ENCODE measurements at regions not wholly inside any gene's neighbourhood (a gene's known extent, or its start where the extent isn't known, plus 50 kb on each side); places are given as distances from the start of the nearest gene placed in this dataset.

DNA sequence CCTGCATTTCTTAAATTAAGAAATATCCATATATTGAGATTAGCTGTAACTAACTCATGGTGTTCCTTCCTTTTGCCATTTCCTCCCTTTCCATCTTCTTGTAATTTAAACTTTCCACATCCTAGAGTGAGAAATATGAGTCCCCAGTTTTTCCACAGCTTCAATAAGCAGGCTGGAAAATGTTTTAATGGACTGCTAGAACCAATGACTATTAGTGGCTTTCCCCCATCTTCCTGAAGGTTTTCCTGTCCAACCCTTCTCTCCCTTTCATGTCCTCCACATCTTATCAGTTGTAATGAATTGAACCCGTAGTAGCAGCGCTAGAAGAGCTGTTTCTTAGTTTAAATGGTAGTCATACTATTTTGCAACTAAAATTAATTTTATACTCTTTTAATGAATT lies 145.7 kb downstream of the AHR start:
- no peak for DNase-seq
- peaks cover 3% of the 10 kb centered on the region for H3K36me3 Mint-ChIP-seq (ENCODE audit: low read depth)
- no peak overlapping the region for H3K27ac Mint-ChIP-seq
- peaks cover 6% of the 10 kb centered on the region for H3K4me1 Mint-ChIP-seq
- no peak overlapping the region for H3K4me3 Mint-ChIP-seq
- ChIA-PET POLR2A (no interaction called here), CTCF (no interaction called here)
- H3K27me3 Mint-ChIP-seq: peaks cover 8% of the 10 kb centered on the region
- peaks cover 24% of the 10 kb centered on the region for H3K9me3 Mint-ChIP-seq

DNA sequence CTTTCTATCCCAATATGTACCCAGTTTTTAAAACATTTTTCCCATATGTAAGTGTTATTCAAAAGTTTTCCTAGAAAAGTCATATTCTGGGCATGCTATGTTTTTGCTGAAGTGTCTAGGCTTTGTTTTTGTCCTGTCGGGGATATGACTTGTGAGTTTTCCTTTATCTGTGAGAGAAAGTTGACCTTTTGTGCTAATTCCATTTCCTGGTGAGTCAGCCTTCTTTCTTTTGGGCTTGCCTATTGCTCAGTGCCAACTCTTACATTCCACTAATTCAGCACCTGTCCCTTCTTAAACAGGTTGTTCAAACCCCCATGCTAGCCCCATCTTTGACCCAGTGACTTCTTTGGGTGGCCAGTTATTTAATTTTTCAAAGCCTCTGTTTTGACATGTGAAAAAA lies 146.2 kb downstream of the AHR start:
- no peak overlapping the region for H3K27ac Mint-ChIP-seq
- ChIA-PET CTCF (no interaction called here), POLR2A (no interaction called here)
- no peak overlapping the region for H3K4me3 Mint-ChIP-seq
- H3K27me3 Mint-ChIP-seq: peaks cover 8% of the 10 kb centered on the region
- no peak for DNase-seq
- peaks cover 3% of the 10 kb centered on the region for H3K36me3 Mint-ChIP-seq (ENCODE audit: low read depth)
- H3K9me3 Mint-ChIP-seq: peaks cover 24% of the 10 kb centered on the region
- peaks cover 6% of the 10 kb centered on the region for H3K4me1 Mint-ChIP-seq

GRCh38 chr7:17446340-17446739 lies 147.9 kb downstream of the AHR start:
- POLR2A ChIA-PET: no interaction called here
- H3K27me3 Mint-ChIP-seq: peaks cover 8% of the 10 kb centered on the region
- no peak overlapping the region for H3K27ac Mint-ChIP-seq
- H3K36me3 Mint-ChIP-seq (ENCODE audit: low read depth): peaks cover 3% of the 10 kb centered on the region
- CTCF ChIA-PET: no interaction called here
- no peak for DNase-seq
- H3K4me3 Mint-ChIP-seq: no peak overlapping the region
- peaks cover 1% of the 10 kb centered on the region for H3K4me1 Mint-ChIP-seq
- H3K9me3 Mint-ChIP-seq: peaks cover 17% of the 10 kb centered on the region

DNA sequence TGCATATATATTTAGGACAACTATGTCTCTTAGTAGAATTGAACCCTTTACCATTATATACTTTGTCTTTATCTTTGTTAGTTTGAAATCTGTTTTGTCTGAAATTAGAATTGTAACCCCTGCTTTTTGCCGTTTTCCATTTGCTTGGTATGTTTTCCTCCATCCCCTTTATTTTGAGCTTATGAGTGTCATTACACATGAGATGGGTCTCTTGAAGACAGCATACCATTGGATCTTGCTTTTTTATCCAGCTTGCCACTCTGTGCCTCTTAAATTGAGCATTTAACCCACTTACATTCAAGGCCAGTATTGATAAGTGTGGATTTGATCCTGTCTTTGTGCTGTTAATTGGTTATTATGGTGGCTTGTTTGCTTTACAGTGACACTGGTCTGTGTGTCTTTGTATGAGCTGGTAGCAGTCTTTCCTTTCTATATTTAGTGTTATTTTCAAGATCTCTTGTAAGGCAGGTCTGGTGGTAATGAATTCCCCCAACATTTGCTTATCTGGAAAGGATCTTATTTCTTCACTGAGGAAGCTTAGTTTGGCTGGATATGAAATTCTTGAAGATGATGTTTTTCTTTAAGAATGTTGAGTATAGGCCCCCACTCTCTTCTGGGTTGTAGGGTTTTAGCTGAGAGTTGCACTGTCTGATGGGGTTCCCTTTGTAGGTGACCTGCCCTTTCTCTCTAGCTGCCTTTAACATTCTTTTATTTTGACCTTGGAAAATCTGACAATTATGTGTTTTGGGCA lies 149.5 kb downstream of the AHR start:
- DNase-seq: no peak
- H3K9me3 Mint-ChIP-seq: peaks cover 17% of the 10 kb centered on the region
- H3K27ac Mint-ChIP-seq: no peak overlapping the region
- peaks cover 8% of the 10 kb centered on the region for H3K27me3 Mint-ChIP-seq
- H3K4me3 Mint-ChIP-seq: no peak overlapping the region
- POLR2A ChIA-PET: no interaction called here
- CTCF ChIA-PET: interaction anchor here (1.5 kb wide), 1 partner anchor 11 kb away, joined by 3 read pairs; no protein-coding TSS in a partner anchor
- peaks cover 3% of the 10 kb centered on the region for H3K36me3 Mint-ChIP-seq (ENCODE audit: low read depth)
- no peaks in the 10 kb centered on the region for H3K4me1 Mint-ChIP-seq

GRCh38 chr7:17448479-17449423 lies 150.3 kb downstream of the AHR start:
- H3K36me3 Mint-ChIP-seq (ENCODE audit: low read depth): peaks cover 3% of the 10 kb centered on the region
- POLR2A ChIA-PET: no interaction called here
- peaks cover 18% of the 10 kb centered on the region for H3K9me3 Mint-ChIP-seq
- no peak for DNase-seq
- H3K27ac Mint-ChIP-seq: no peak overlapping the region
- no peaks in the 10 kb centered on the region for H3K4me1 Mint-ChIP-seq
- CTCF ChIA-PET: interaction anchor here (1.2 to 1.5 kb wide), 2 partner anchors 12 to 74 kb away, joined by 3 read pairs; no protein-coding TSS in a partner anchor
- H3K4me3 Mint-ChIP-seq: no peak overlapping the region
- H3K27me3 Mint-ChIP-seq: peaks cover 8% of the 10 kb centered on the region

- no peaks in the 10 kb centered on the region for H3K4me1 Mint-ChIP-seq
- POLR2A ChIA-PET: no interaction called here
- no peak overlapping the region for H3K4me3 Mint-ChIP-seq
- no peak overlapping the region for H3K27ac Mint-ChIP-seq
- no peaks in the 10 kb centered on the region for H3K27me3 Mint-ChIP-seq
- CTCF ChIA-PET: no interaction called here
- no peaks in the 10 kb centered on the region for H3K36me3 Mint-ChIP-seq (ENCODE audit: low read depth)
- H3K9me3 Mint-ChIP-seq: peaks cover 21% of the 10 kb centered on the region
- DNase-seq: no peak
These were observed 158.1 kb downstream of the AHR start for GRCh38 chr7:17456541-17456940.

GRCh38 chr7:17460001-17460400 lies 161.5 kb downstream of the AHR start:
- Mint-ChIP-seq H3K27ac (no peak overlapping the region), H3K4me3 (no peak overlapping the region), H3K36me3 (ENCODE audit: low read depth) (peaks cover 3% of the 10 kb centered on the region), H3K9me3 (peaks cover 16% of the 10 kb centered on the region), H3K27me3 (no peaks in the 10 kb centered on the region), H3K4me1 (peaks cover 14% of the 10 kb centered on the region)
- CTCF ChIA-PET: interaction anchor here (1.5 kb wide), 1 partner anchor 10 kb away, joined by 3 read pairs; no protein-coding TSS in a partner anchor
- POLR2A ChIA-PET: no interaction called here
- no peak for DNase-seq

DNA sequence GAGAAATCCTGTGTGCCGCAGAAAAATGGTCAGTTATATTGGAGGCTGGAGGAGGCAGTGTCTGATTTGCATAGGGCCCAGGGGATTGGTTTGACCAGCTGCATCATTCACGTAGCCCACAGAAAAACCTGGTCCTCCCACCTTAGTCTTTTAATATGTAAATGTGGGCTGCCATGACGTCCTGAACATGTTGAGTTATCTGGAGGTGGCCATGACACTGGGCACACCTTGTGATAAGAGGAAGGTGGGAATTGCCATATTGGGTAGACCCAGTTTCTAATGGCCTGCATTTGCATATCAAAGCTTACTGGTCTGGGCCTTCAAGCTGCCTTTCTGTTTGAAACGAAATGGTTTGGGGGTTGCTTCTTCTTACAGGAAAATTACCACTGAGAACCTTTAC lies 162.2 kb downstream of the AHR start:
- Mint-ChIP-seq H3K36me3 (ENCODE audit: low read depth) (peaks cover 3% of the 10 kb centered on the region), H3K27me3 (no peaks in the 10 kb centered on the region), H3K4me3 (no peak overlapping the region), H3K4me1 (peaks cover 14% of the 10 kb centered on the region), H3K9me3 (peaks cover 16% of the 10 kb centered on the region), H3K27ac (no peak overlapping the region)
- ChIA-PET POLR2A (no interaction called here), CTCF (interaction anchor here (1.5 kb wide), 1 partner anchor 11 kb away, joined by 3 read pairs; no protein-coding TSS in a partner anchor)
- DNase-seq: no peak

DNA sequence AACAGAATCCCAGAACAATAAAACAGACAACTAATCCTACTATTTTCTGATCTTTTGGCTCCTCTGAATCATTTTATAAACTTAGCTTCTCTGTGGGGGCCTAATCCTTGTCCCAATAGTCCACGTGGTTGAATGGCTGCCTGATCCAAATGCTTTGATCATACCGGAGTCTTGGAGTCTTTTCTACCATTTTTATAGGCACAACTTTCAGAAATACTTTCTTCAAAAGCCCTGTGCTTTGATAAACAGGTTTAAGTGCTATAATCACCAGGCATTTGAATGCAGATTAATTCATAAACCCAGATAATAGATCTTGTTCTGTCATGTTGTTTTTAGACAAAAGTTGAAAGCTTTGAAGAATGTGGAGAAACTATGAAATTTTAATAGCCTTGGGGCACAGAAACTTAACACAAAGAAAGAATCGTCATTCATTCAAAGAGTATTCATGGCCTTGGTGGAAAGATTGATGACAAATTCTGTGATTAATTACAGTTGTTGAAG lies 163.7 kb downstream of the AHR start:
- DNase-seq: no peak
- peaks cover 3% of the 10 kb centered on the region for H3K27me3 Mint-ChIP-seq
- H3K36me3 Mint-ChIP-seq (ENCODE audit: low read depth): peaks cover 3% of the 10 kb centered on the region
- H3K4me3 Mint-ChIP-seq: no peak overlapping the region
- ChIA-PET POLR2A (no interaction called here), CTCF (no interaction called here)
- H3K27ac Mint-ChIP-seq: no peak overlapping the region
- peaks cover 13% of the 10 kb centered on the region for H3K9me3 Mint-ChIP-seq
- H3K4me1 Mint-ChIP-seq: peaks cover 21% of the 10 kb centered on the region

GRCh38 chr7:17463511-17464085 lies 165.1 kb downstream of the AHR start:
- H3K27me3 Mint-ChIP-seq: peaks cover 3% of the 10 kb centered on the region
- peaks cover 3% of the 10 kb centered on the region for H3K36me3 Mint-ChIP-seq (ENCODE audit: low read depth)
- H3K4me1 Mint-ChIP-seq: peaks cover 21% of the 10 kb centered on the region
- no peak for DNase-seq
- no peak overlapping the region for H3K27ac Mint-ChIP-seq
- peak overlapping the region; percentile 44 for H3K4me3 Mint-ChIP-seq
- H3K9me3 Mint-ChIP-seq: peaks cover 3% of the 10 kb centered on the region
- POLR2A ChIA-PET: no interaction called here
- CTCF ChIA-PET: interaction anchor here (0.6 kb wide), 1 partner anchor 100 kb away, joined by 4 read pairs; no protein-coding TSS in a partner anchor

- H3K9me3 Mint-ChIP-seq: peaks cover 6% of the 10 kb centered on the region
- no peak overlapping the region for H3K27ac Mint-ChIP-seq
- ChIA-PET CTCF (no interaction called here), POLR2A (interaction anchor here (0.6 kb wide), 1 partner anchor 306 kb away, joined by 3 read pairs; no protein-coding TSS in a partner anchor)
- peaks cover 9% of the 10 kb centered on the region for H3K27me3 Mint-ChIP-seq
- peaks cover 6% of the 10 kb centered on the region for H3K36me3 Mint-ChIP-seq (ENCODE audit: low read depth)
- no peak overlapping the region for H3K4me3 Mint-ChIP-seq
- DNase-seq: no peak
- H3K4me1 Mint-ChIP-seq: peaks cover 21% of the 10 kb centered on the region
These were observed 167.8 kb downstream of the AHR start for GRCh38 chr7:17466216-17466615.

GRCh38 chr7:17467386-17467945 lies 169.0 kb downstream of the AHR start:
- Mint-ChIP-seq H3K36me3 (ENCODE audit: low read depth) (peaks cover 6% of the 10 kb centered on the region), H3K4me3 (no peak overlapping the region), H3K27ac (no peak overlapping the region), H3K27me3 (peaks cover 9% of the 10 kb centered on the region), H3K4me1 (peaks cover 23% of the 10 kb centered on the region), H3K9me3 (peaks cover 6% of the 10 kb centered on the region)
- POLR2A ChIA-PET: no interaction called here
- no peak for DNase-seq
- CTCF ChIA-PET: no interaction called here

Data from activated CD4-positive, alpha-beta T cell treated with anti-CD3 and anti-CD28 coated beads, Interleukin-2, amount 10 ng/mL, durations not matched to agents 7 days and 5 days (primary cell).